ENCODE measurements at regions not wholly inside any gene's neighbourhood (a gene's known extent, or its start where the extent isn't known, plus 50 kb on each side); places are given as distances from the start of the nearest gene placed in this dataset.

GRCh38 chr20:60126975-60127374 is 168.8 kb downstream of the CDH26 start:
- in situ Hi-C loops (cut with MboI; ENCODE audit: low sequenced_read_pairs): no loop called here
- no peak overlapping the region for H3K27ac ChIP-seq (ENCODE audit: insufficient read depth, low read length)
- dilution Hi-C loops (cut with HindIII; ENCODE audit: low sequenced_read_pairs, unreplicated experiment): no loop called here
- H3K18ac ChIP-seq (ENCODE audit: low read depth, low read length): no peak overlapping the region
- no peak overlapping the region for H3K23ac ChIP-seq (ENCODE audit: low read depth, low read length)
- no peak overlapping the region for H3K4me2 ChIP-seq (ENCODE audit: low read depth, low read length)
- no peaks in the 10 kb centered on the region for H4K20me1 ChIP-seq (ENCODE audit: insufficient read depth, low read length)
- no peaks in the 10 kb centered on the region for H3K36me3 ChIP-seq (ENCODE audit: control insufficient read depth, insufficient read depth, low read length)
- H3K27me3 ChIP-seq (ENCODE audit: control insufficient read depth, insufficient read depth, low read length): no peaks in the 10 kb centered on the region
- no peak overlapping the region for H3K9ac ChIP-seq (ENCODE audit: low read depth, low read length)
- no peak overlapping the region for H4K91ac ChIP-seq (ENCODE audit: insufficient read depth, low read depth, low read length)
- H2BK120ac ChIP-seq (ENCODE audit: low read depth, low read length): no peak overlapping the region
- H2AFZ ChIP-seq (replicated peaks; ENCODE audit: low read length, poor library complexity): no peak overlapping the region
- intact Hi-C loops (cut with micrococcal nuclease): no loop called here
- H3K56ac ChIP-seq (ENCODE audit: extremely low read depth, insufficient read depth, low read length): no peak overlapping the region
- no peak overlapping the region for H2BK5ac ChIP-seq (ENCODE audit: low read depth, low read length, poor library complexity, severe bottlenecking)
- WGBS, 2 experiments (ENCODE audit: extremely low coverage in 2 of 2, insufficient read length in 1 of 2): no CpG with 5 or more reads among the region's 1 CpG
- POLR2A ChIA-PET (ENCODE audit: unreplicated experiment): no interaction called here
- H3K79me1 ChIP-seq (ENCODE audit: low read depth in 1 of 2, low read length in 2 of 2): no peaks in the 10 kb centered on the region
- BruUV-seq (replicated peaks): no TSS peak
- no peak overlapping the region for H4K8ac ChIP-seq (ENCODE audit: low read depth in 2 of 2, low read length in 2 of 2)
- H2BK20ac ChIP-seq (ENCODE audit: low read depth, low read length): no peak overlapping the region
- no peak for ATAC-seq (ENCODE audit: low read depth)
- H3K9me3 ChIP-seq (ENCODE audit: control insufficient read depth, insufficient read depth, low read length): no peaks in the 10 kb centered on the region
- H2AK5ac ChIP-seq (ENCODE audit: low read depth, low read length): no peak overlapping the region
- no peak overlapping the region for H3K4ac ChIP-seq (ENCODE audit: low read depth, low read length)
- TF ChIP-seq CHD1 (IDR thresholded peaks at IDR 0.05; ENCODE audit: low read depth, low read length) (no peak), SMC3 (IDR thresholded peaks at IDR 0.05; ENCODE audit: low read depth, low read length) (no peak), CTCF (conservative IDR thresholded peaks at IDR 0.05; ENCODE audit: low read depth, low read length) (no peak), RCOR1 (IDR thresholded peaks at IDR 0.05; ENCODE audit: insufficient replicate concordance, low read length) (no peak), ELK1 (IDR thresholded peaks at IDR 0.05; ENCODE audit: borderline replicate concordance, low read depth, low read length) (no peak), MXI1 (IDR thresholded peaks at IDR 0.05; ENCODE audit: borderline replicate concordance, low read depth, low read length) (no peak), FOS (IDR thresholded peaks at IDR 0.05; ENCODE audit: low read depth, low read length) (no peak), MAFK (IDR thresholded peaks at IDR 0.05; ENCODE audit: low read depth, low read length) (no peak), MAZ (IDR thresholded peaks at IDR 0.05; ENCODE audit: borderline replicate concordance, low read depth, low read length) (no peak), RAD21 (IDR thresholded peaks at IDR 0.05; ENCODE audit: low read length) (no peak), USF2 (IDR thresholded peaks at IDR 0.05; ENCODE audit: low read depth, low read length) (no peak), BHLHE40 (IDR thresholded peaks at IDR 0.05; ENCODE audit: low read depth, low read length) (no peak), POLR2A (IDR thresholded peaks at IDR 0.05; ENCODE audit: low read depth, low read length) (no peak), NFE2L2 (IDR thresholded peaks at IDR 0.05; ENCODE audit: low read depth, low read length) (no peak), RFX5 (IDR thresholded peaks at IDR 0.05; ENCODE audit: low read depth, low read length) (no peak), CEBPB (IDR thresholded peaks at IDR 0.05; ENCODE audit: low read depth, low read length) (no peak)
- DNase-seq: no peak
- H3K9me1 ChIP-seq (ENCODE audit: insufficient read depth, low read length): no peaks in the 10 kb centered on the region
- H3K4me3 ChIP-seq (ENCODE audit: insufficient read depth, low read depth, low read length): no peak overlapping the region
- H3K4me1 ChIP-seq (ENCODE audit: control insufficient read depth, insufficient read depth, low read length): no peaks in the 10 kb centered on the region
- H2AK9ac ChIP-seq (replicated peaks; ENCODE audit: low read depth, low read length, poor library complexity): no peak overlapping the region
- H4K5ac ChIP-seq (ENCODE audit: low read depth, low read length): no peak overlapping the region
- CTCF ChIA-PET: no interaction called here
- no peak overlapping the region for H3K14ac ChIP-seq (replicated peaks; ENCODE audit: low read depth, low read length)
- no peak overlapping the region for H2BK15ac ChIP-seq (ENCODE audit: low read depth, low read length)
